Glutamatergic neuron (in vitro differentiated cells): ENCODE measurements at regions not wholly inside any gene's neighbourhood (a gene's known extent, or its start where the extent isn't known, plus 50 kb on each side); places are given as distances from the start of the nearest gene placed in this dataset.

Source experiments
- DNase-seq: peaks from one replicate; pipeline ENCODE4 v3.0.0; 2022
- H3K27ac Mint-ChIP-seq: one replicate; pipeline ENCODE4 v1.8.0; 2020; ENCODE audit warnings: mild to moderate bottlenecking, mixed read lengths, inconsistent platforms; ENCODE audit not compliant: unreplicated experiment
- H3K27me3 Mint-ChIP-seq: one replicate; pipeline ENCODE4 v1.8.0; 2020; ENCODE audit warnings: mild to moderate bottlenecking, moderate library complexity, mixed read lengths, inconsistent platforms; ENCODE audit not compliant: unreplicated experiment
- H3K36me3 Mint-ChIP-seq: one replicate; pipeline ENCODE4 v1.8.0; 2020; ENCODE audit warnings: mild to moderate bottlenecking, mixed read lengths, inconsistent platforms; ENCODE audit not compliant: unreplicated experiment
- H3K4me1 Mint-ChIP-seq: one replicate; pipeline ENCODE4 v1.8.0; 2020; ENCODE audit warnings: mild to moderate bottlenecking, low read depth, mixed read lengths, inconsistent platforms; ENCODE audit not compliant: unreplicated experiment
- H3K4me3 Mint-ChIP-seq: one replicate; pipeline ENCODE4 v1.8.0; 2020; ENCODE audit warnings: mild to moderate bottlenecking, mixed read lengths, inconsistent platforms; ENCODE audit not compliant: unreplicated experiment
- H3K9me3 Mint-ChIP-seq: one replicate; pipeline ENCODE4 v1.8.0; 2020; ENCODE audit warnings: mild to moderate bottlenecking, moderate library complexity, mixed read lengths, inconsistent platforms; ENCODE audit not compliant: unreplicated experiment
- CTCF ChIP-seq: fragments of 200-600 bp; sonication (generic); IDR thresholded peaks from one replicate; pipeline ENCODE4 v1.5.0; 2021; ENCODE audit not compliant: partially characterized antibody, unreplicated experiment

- TF ChIP-seq CTCF: no peak
- Mint-ChIP-seq H3K4me1 (no peaks in the 10 kb centered on the region), H3K36me3 (no peaks in the 10 kb centered on the region), H3K27me3 (no peaks in the 10 kb centered on the region), H3K9me3 (no peaks in the 10 kb centered on the region), H3K27ac (no peak overlapping the region), H3K4me3 (no peak overlapping the region)
- DNase-seq: no peak
These were observed 1165.7 kb upstream of the NCAM2 start for GRCh38 chr21:19832551-19832950.

GRCh38 chr21:19833082-19833481, 1165.1 kb upstream of the NCAM2 start:
- no peak for DNase-seq
- H3K27me3 Mint-ChIP-seq: no peaks in the 10 kb centered on the region
- no peak overlapping the region for H3K27ac Mint-ChIP-seq
- H3K36me3 Mint-ChIP-seq: no peaks in the 10 kb centered on the region
- TF ChIP-seq CTCF: no peak
- H3K9me3 Mint-ChIP-seq: no peaks in the 10 kb centered on the region
- no peak overlapping the region for H3K4me3 Mint-ChIP-seq
- H3K4me1 Mint-ChIP-seq: no peaks in the 10 kb centered on the region

GRCh38 chr21:19842601-19843000, 1155.6 kb upstream of the NCAM2 start:
- Mint-ChIP-seq H3K4me1 (no peaks in the 10 kb centered on the region), H3K9me3 (no peaks in the 10 kb centered on the region), H3K36me3 (no peaks in the 10 kb centered on the region), H3K4me3 (no peak overlapping the region), H3K27ac (no peak overlapping the region), H3K27me3 (no peaks in the 10 kb centered on the region)
- no peak for DNase-seq
- no peak for TF ChIP-seq CTCF

- Mint-ChIP-seq H3K27ac (no peak overlapping the region), H3K4me3 (no peak overlapping the region), H3K9me3 (no peaks in the 10 kb centered on the region), H3K4me1 (no peaks in the 10 kb centered on the region), H3K27me3 (no peaks in the 10 kb centered on the region), H3K36me3 (no peaks in the 10 kb centered on the region)
- TF ChIP-seq CTCF: no peak
- no peak for DNase-seq
These were observed 1153.9 kb upstream of the NCAM2 start for GRCh38 chr21:19844334-19844733.

- Mint-ChIP-seq H3K4me3 (no peak overlapping the region), H3K9me3 (peaks cover under 1% of the 10 kb centered on the region), H3K27ac (no peak overlapping the region), H3K4me1 (peaks cover 9% of the 10 kb centered on the region), H3K27me3 (peaks cover 2% of the 10 kb centered on the region), H3K36me3 (no peaks in the 10 kb centered on the region)
- no peak for DNase-seq
- TF ChIP-seq CTCF: no peak
These were observed 1148.1 kb upstream of the NCAM2 start for GRCh38 chr21:19850157-19850556.
